ENCODE measurements at regions not wholly inside any gene's neighbourhood (a gene's known extent, or its start where the extent isn't known, plus 50 kb on each side); places are given as distances from the start of the nearest gene placed in this dataset.

GRCh38 chr15:93239993-93240392 lies 151.0 kb upstream of the RGMA start:
- TF ChIP-seq CTCF (IDR thresholded peaks at IDR 0.05), result no peak
- no peak for TF ChIP-seq POLR2A (IDR thresholded peaks at IDR 0.05)
